Endodermal cell (in vitro differentiated cells): ENCODE measurements at regions not wholly inside any gene's neighbourhood (a gene's known extent, or its start where the extent isn't known, plus 50 kb on each side); places are given as distances from the start of the nearest gene placed in this dataset.

Source experiments
- DNase-seq: peaks from one replicate; pipeline ENCODE4 v3.0.0-alpha.2; 2017
- H3K27ac ChIP-seq: 2 replicates; pipeline ENCODE4 v1.5.1; 2013; ENCODE audit warnings: mild to moderate bottlenecking, low read depth, low read length, moderate library complexity
- H3K27me3 ChIP-seq: 2 replicates; pipeline ENCODE4 v1.6.1; 2013; ENCODE audit warnings: mild to moderate bottlenecking, low read length, moderate library complexity; ENCODE audit not compliant: insufficient read depth, control insufficient read depth, poor library complexity, severe bottlenecking
- H3K36me3 ChIP-seq: 2 replicates; pipeline ENCODE4 v1.7.0; 2013; ENCODE audit warnings: mild to moderate bottlenecking, low read length, moderate library complexity; ENCODE audit not compliant: control insufficient read depth, insufficient read depth
- H3K4me1 ChIP-seq: one replicate; pipeline ENCODE4 v1.7.0; 2013; ENCODE audit warnings: low read length; ENCODE audit not compliant: control insufficient read depth, insufficient read depth
- H3K4me3 ChIP-seq: 2 replicates; pipeline ENCODE4 v1.5.1; 2013; ENCODE audit warnings: mild to moderate bottlenecking, low read length, moderate library complexity
- H3K9ac ChIP-seq: 2 replicates; pipeline ENCODE4 v1.6.1; 2013; ENCODE audit warnings: mild to moderate bottlenecking, low read length, moderate library complexity; ENCODE audit not compliant: poor library complexity, severe bottlenecking; ENCODE audit errors: extremely low read depth
- H3K9me3 ChIP-seq: 2 replicates; pipeline ENCODE4 v1.6.1; 2013; ENCODE audit warnings: mild to moderate bottlenecking, low read length, moderate library complexity; ENCODE audit not compliant: control insufficient read depth
- H3K27ac Mint-ChIP-seq: 2 replicates; pipeline ENCODE4 v1.8.0; 2020; ENCODE audit warnings: mixed read lengths
- H3K27me3 Mint-ChIP-seq: 2 replicates; pipeline ENCODE4 v1.8.0; 2021; ENCODE audit warnings: mild to moderate bottlenecking, mixed read lengths; ENCODE audit not compliant: insufficient read depth
- H3K36me3 Mint-ChIP-seq: 2 replicates; pipeline ENCODE4 v1.8.0; 2020; ENCODE audit warnings: low read depth, mixed read lengths
- H3K4me1 Mint-ChIP-seq: 2 replicates; pipeline ENCODE4 v1.8.0; 2020; ENCODE audit warnings: mixed read lengths
- H3K4me3 Mint-ChIP-seq: 2 replicates; pipeline ENCODE4 v1.8.0; 2020; ENCODE audit warnings: mild to moderate bottlenecking, moderate library complexity, mixed read lengths
- H3K9me3 Mint-ChIP-seq: 2 replicates; pipeline ENCODE4 v1.8.0; 2020; ENCODE audit warnings: mild to moderate bottlenecking, mixed read lengths
- CTCF ChIP-seq: fragments of 200-600 bp; sonication (generic); conservative IDR thresholded peaks from 2 replicates; pipeline ENCODE4 v1.5.0; 2021; ENCODE audit warnings: antibody characterized with exemption, mild to moderate bottlenecking
- WGBS, 2 experiments: methylation state at CpG; one replicate each; pipeline versions ENCODE4 v1.1.5 to v1.1.7; 2013; ENCODE audit warnings: missing lambda C conversion rate in 2 of 2, mixed read lengths in 1 of 2; ENCODE audit not compliant: insufficient coverage in 1 of 2, insufficient read length in 1 of 2; 5-methylcytosine and 5-hydroxymethylcytosine counted together

DNA sequence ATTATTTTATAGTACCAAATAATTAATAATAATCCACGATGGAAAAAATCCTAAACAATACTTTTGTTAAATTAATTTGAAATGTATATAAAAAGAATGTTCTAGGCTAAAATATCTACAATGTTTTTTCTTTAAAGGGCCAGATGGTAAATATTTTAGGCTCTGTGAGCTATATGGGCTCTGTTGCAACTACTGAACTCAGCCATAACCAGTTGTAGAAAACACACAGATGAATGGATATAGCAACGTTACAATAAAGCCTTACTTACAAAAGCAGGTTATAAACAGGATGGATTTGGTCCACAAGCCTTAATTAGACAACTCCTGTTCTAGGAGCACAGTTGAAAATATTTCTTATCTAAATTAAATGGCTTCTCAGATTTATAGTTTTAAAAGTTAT, 245.2 kb downstream of the KCNC2 start:
- Mint-ChIP-seq H3K36me3 (no peaks in the 10 kb centered on the region), H3K9me3 (no peaks in the 10 kb centered on the region), H3K4me3 (no peak overlapping the region), H3K27ac (no peak overlapping the region), H3K4me1 (no peaks in the 10 kb centered on the region), H3K27me3 (no peaks in the 10 kb centered on the region)
- Histone ChIP-seq H3K27ac (no peak overlapping the region), H3K4me3 (no peak overlapping the region), H3K27me3 (no peaks in the 10 kb centered on the region), H3K9ac (no peak overlapping the region), H3K9me3 (no peaks in the 10 kb centered on the region), H3K4me1 (no peaks in the 10 kb centered on the region), H3K36me3 (no peaks in the 10 kb centered on the region)
- no peak for TF ChIP-seq CTCF
- no peak for DNase-seq
- 75 to 88% methylated on average over 1 of the region's 2 CpGs for WGBS, 2 experiments

- no peaks in the 10 kb centered on the region for H3K36me3 ChIP-seq
- H3K36me3 Mint-ChIP-seq: no peaks in the 10 kb centered on the region
- TF ChIP-seq CTCF: no peak
- H3K27me3 Mint-ChIP-seq: no peaks in the 10 kb centered on the region
- no peaks in the 10 kb centered on the region for H3K9me3 Mint-ChIP-seq
- H3K9ac ChIP-seq: no peak overlapping the region
- H3K27ac ChIP-seq: no peak overlapping the region
- no peaks in the 10 kb centered on the region for H3K4me1 ChIP-seq
- H3K4me3 ChIP-seq: no peak overlapping the region
- no peaks in the 10 kb centered on the region for H3K4me1 Mint-ChIP-seq
- H3K27me3 ChIP-seq: no peaks in the 10 kb centered on the region
- DNase-seq: no peak
- H3K27ac Mint-ChIP-seq: no peak overlapping the region
- WGBS, 2 experiments: 100% methylated on average over 1 of the region's 1 CpG; no CpG with 5 or more reads in 1 of the 2 experiments
- no peak overlapping the region for H3K4me3 Mint-ChIP-seq
- H3K9me3 ChIP-seq: no peaks in the 10 kb centered on the region
These were observed 238.4 kb downstream of the KCNC2 start for GRCh38 chr12:74971201-74971600.

DNA sequence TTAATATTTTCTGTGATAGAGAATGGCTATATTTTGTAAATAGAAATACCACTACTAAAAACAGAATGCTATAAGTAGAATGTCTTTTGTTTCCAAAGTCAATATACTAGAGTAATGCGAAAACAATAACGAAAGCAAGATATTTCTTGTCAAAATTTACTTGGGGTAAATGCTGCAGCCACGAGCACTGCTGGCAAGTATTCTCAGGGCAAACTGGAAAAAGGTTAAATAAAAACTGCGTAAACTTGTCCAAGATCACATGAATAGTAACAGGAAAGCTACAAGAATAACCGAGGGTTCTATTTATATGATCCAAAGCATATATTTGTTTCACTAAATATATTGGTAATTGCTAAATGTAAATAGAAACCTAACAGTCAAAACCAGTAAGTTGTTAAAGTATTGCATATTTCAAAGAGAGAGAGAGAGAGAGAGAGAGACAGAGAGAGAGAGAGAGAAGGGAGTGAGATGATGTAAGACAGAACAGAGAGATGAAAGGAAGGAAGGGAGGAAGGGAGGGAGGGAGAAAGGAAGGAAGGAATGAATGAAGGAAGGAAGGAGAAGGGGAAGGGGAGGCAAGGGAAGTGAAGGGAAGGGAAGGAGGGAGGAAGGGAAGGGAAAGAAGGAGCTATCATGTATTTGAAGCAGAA, 231.7 kb downstream of the KCNC2 start:
- H3K27ac ChIP-seq: no peak overlapping the region
- no peaks in the 10 kb centered on the region for H3K9me3 ChIP-seq
- H3K4me3 ChIP-seq: no peak overlapping the region
- no peaks in the 10 kb centered on the region for H3K4me1 ChIP-seq
- H3K4me1 Mint-ChIP-seq: no peaks in the 10 kb centered on the region
- no peaks in the 10 kb centered on the region for H3K27me3 Mint-ChIP-seq
- 86 to 88% methylated on average over 3 to 5 of the region's 5 CpGs for WGBS, 2 experiments
- no peak for TF ChIP-seq CTCF
- no peaks in the 10 kb centered on the region for H3K36me3 ChIP-seq
- H3K27ac Mint-ChIP-seq: no peak overlapping the region
- peaks cover 4% of the 10 kb centered on the region for H3K27me3 ChIP-seq
- no peak overlapping the region for H3K4me3 Mint-ChIP-seq
- H3K9me3 Mint-ChIP-seq: no peaks in the 10 kb centered on the region
- no peaks in the 10 kb centered on the region for H3K36me3 Mint-ChIP-seq
- no peak overlapping the region for H3K9ac ChIP-seq
- no peak for DNase-seq
